ENCODE measurements at regions not wholly inside any gene's neighbourhood (a gene's known extent, or its start where the extent isn't known, plus 50 kb on each side); places are given as distances from the start of the nearest gene placed in this dataset.
"Not testable (repeated sequence)": the region's sequence is repeated elsewhere in the genome, so short reads cannot be mapped to it uniquely, and the experiment has no call there.

GRCh38 chr7:46079421-46079820 is 158.3 kb upstream of the IGFBP3 start:
- H3K27ac Mint-ChIP-seq, result no peak overlapping the region
- no peaks in the 10 kb centered on the region for H3K36me3 Mint-ChIP-seq
- H3K9me3 Mint-ChIP-seq, result no peaks in the 10 kb centered on the region
- H3K27me3 Mint-ChIP-seq, result no peaks in the 10 kb centered on the region
- no peak overlapping the region for H3K4me3 Mint-ChIP-seq
- H3K4me1 Mint-ChIP-seq, result no peaks in the 10 kb centered on the region
- no peak for DNase-seq

- no peak for DNase-seq
- no peaks in the 10 kb centered on the region for H3K27me3 Mint-ChIP-seq
- no peaks in the 10 kb centered on the region for H3K4me1 Mint-ChIP-seq
- no peak overlapping the region for H3K27ac Mint-ChIP-seq
- H3K9me3 Mint-ChIP-seq, result no peaks in the 10 kb centered on the region
- H3K4me3 Mint-ChIP-seq, result no peak overlapping the region
- peaks cover 2% of the 10 kb centered on the region for H3K36me3 Mint-ChIP-seq
Observed at GRCh38 chr7:46076527-46076926, 155.5 kb upstream of the IGFBP3 start.

DNA sequence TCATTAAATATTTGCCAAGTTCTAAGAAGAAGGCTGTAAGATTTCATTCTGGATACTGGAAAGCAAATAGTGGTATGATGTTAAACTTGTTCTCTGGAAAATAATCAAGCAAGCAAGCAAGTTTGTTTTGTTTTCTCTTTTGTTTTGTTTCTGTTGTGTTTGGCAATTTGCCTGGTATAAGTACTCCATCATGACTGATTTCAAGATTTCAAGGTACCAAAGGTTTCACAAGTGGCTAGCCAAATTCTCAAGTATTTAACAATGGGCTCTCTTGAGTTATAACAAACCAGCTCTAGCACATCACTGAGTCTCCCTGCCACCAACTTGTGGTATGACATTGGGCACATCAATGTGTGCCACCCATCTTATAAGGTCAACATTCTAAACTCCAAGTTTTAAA is 151.7 kb upstream of the IGFBP3 start:
- Mint-ChIP-seq H3K4me3 (no peak overlapping the region), H3K27ac (no peak overlapping the region), H3K9me3 (no peaks in the 10 kb centered on the region), H3K36me3 (peaks cover 2% of the 10 kb centered on the region), H3K27me3 (no peaks in the 10 kb centered on the region), H3K4me1 (no peaks in the 10 kb centered on the region)
- DNase-seq, result no peak

GRCh38 chr7:46071601-46072000 is 150.5 kb upstream of the IGFBP3 start:
- no peaks in the 10 kb centered on the region for H3K4me1 Mint-ChIP-seq
- no peaks in the 10 kb centered on the region for H3K27me3 Mint-ChIP-seq
- H3K4me3 Mint-ChIP-seq, result no peak overlapping the region
- no peak overlapping the region for H3K27ac Mint-ChIP-seq
- no peaks in the 10 kb centered on the region for H3K9me3 Mint-ChIP-seq
- no peak for DNase-seq
- H3K36me3 Mint-ChIP-seq, result peaks cover 2% of the 10 kb centered on the region

GRCh38 chr7:46071076-46071475 is 150.0 kb upstream of the IGFBP3 start:
- H3K9me3 Mint-ChIP-seq, result no peaks in the 10 kb centered on the region
- H3K27ac Mint-ChIP-seq, result no peak overlapping the region
- peaks cover 2% of the 10 kb centered on the region for H3K36me3 Mint-ChIP-seq
- no peak overlapping the region for H3K4me3 Mint-ChIP-seq
- no peak for DNase-seq
- H3K27me3 Mint-ChIP-seq, result no peaks in the 10 kb centered on the region
- H3K4me1 Mint-ChIP-seq, result no peaks in the 10 kb centered on the region

GRCh38 chr7:46068159-46068558 is 147.1 kb upstream of the IGFBP3 start:
- Mint-ChIP-seq H3K4me3 (no peak overlapping the region), H3K9me3 (no peaks in the 10 kb centered on the region), H3K27me3 (no peaks in the 10 kb centered on the region), H3K27ac (no peak overlapping the region), H3K36me3 (no peaks in the 10 kb centered on the region), H3K4me1 (no peaks in the 10 kb centered on the region)
- DNase-seq, result no peak

DNA sequence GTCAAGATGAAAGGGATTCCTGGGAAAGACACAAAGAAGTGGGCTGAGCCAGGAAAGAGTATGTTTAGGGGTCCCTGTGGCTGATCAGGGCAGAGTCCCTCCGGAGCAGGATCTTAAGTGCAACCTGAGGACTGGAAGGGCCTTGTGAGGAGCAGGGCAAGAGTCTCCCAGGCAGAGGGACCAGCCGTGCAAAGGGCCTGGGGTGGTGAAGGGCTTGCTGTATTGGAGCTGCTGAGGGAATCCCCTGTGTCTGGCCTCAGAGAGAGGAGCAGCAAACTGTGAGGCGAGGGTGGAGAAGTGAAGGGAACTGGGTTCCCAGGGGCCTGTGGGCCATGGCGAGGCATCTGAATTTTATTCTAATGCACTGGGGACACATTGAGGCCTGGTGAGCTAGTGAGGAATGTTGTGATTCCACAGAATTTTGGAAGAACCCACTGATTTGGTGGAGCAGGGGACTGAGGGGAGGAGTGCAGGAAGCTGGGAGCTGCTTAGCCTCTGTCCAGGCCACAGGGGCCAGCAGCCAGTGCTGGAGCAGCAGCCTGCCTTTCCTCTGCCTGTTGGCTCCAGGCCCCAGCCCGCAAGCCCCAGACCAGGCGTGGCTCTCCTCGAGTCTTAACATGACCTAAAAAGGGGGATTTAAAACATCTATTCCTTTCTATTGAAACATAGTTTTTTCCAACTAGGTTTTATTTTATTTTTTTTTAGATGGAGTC is 138.4 kb upstream of the IGFBP3 start:
- H3K4me1 Mint-ChIP-seq, result no peaks in the 10 kb centered on the region
- no peak for DNase-seq
- no peak overlapping the region for H3K4me3 Mint-ChIP-seq
- H3K9me3 Mint-ChIP-seq, result no peaks in the 10 kb centered on the region
- H3K36me3 Mint-ChIP-seq, result no peaks in the 10 kb centered on the region
- H3K27me3 Mint-ChIP-seq, result no peaks in the 10 kb centered on the region
- H3K27ac Mint-ChIP-seq, result no peak overlapping the region

GRCh38 chr7:46058086-46058823 is 137.2 kb upstream of the IGFBP3 start:
- H3K27me3 Mint-ChIP-seq, result no peaks in the 10 kb centered on the region
- H3K27ac Mint-ChIP-seq, result no peak overlapping the region
- no peaks in the 10 kb centered on the region for H3K9me3 Mint-ChIP-seq
- no peak for DNase-seq
- no peaks in the 10 kb centered on the region for H3K4me1 Mint-ChIP-seq
- no peak overlapping the region for H3K4me3 Mint-ChIP-seq
- H3K36me3 Mint-ChIP-seq, result no peaks in the 10 kb centered on the region

- DNase-seq, result no peak
- Mint-ChIP-seq H3K27ac (no peak overlapping the region), H3K4me3 (no peak overlapping the region), H3K9me3 (no peaks in the 10 kb centered on the region), H3K27me3 (no peaks in the 10 kb centered on the region), H3K4me1 (no peaks in the 10 kb centered on the region), H3K36me3 (no peaks in the 10 kb centered on the region)
Observed at GRCh38 chr7:46054915-46055314, 133.8 kb upstream of the IGFBP3 start.

GRCh38 chr7:46054272-46054671 is 133.2 kb upstream of the IGFBP3 start:
- H3K9me3 Mint-ChIP-seq, result no peaks in the 10 kb centered on the region
- no peak overlapping the region for H3K4me3 Mint-ChIP-seq
- H3K27me3 Mint-ChIP-seq, result no peaks in the 10 kb centered on the region
- H3K27ac Mint-ChIP-seq, result no peak overlapping the region
- H3K4me1 Mint-ChIP-seq, result no peaks in the 10 kb centered on the region
- H3K36me3 Mint-ChIP-seq, result no peaks in the 10 kb centered on the region
- DNase-seq, result no peak

DNA sequence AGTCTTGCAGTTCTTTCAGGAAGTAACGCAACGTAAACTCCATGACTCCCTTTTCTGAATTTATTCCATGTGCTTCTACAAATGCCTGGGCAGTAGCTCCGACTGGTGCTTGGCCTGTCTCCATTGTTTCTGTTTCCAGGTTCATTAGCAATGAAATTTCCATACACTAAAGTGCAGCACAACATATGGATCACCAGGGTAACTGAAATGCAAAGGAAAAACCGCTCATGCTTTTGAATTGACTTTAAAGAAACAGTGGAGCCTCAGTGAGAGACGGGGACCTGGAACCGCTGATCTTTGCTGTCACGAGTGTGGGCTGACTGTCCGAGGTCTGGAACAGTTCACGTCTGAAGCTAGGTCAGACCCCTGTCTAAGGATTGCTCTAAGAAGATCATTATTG is 126.5 kb upstream of the IGFBP3 start:
- H3K4me1 Mint-ChIP-seq, result no peaks in the 10 kb centered on the region
- H3K4me3 Mint-ChIP-seq, result no peak overlapping the region
- H3K27me3 Mint-ChIP-seq, result no peaks in the 10 kb centered on the region
- H3K36me3 Mint-ChIP-seq, result peaks cover 6% of the 10 kb centered on the region
- DNase-seq, result no peak
- no peak overlapping the region for H3K27ac Mint-ChIP-seq
- no peaks in the 10 kb centered on the region for H3K9me3 Mint-ChIP-seq

GRCh38 chr7:46043338-46043737 is 122.3 kb upstream of the IGFBP3 start:
- H3K4me1 Mint-ChIP-seq, H3K27ac Mint-ChIP-seq, H3K4me3 Mint-ChIP-seq, DNase-seq, H3K27me3 Mint-ChIP-seq, H3K9me3 Mint-ChIP-seq, H3K36me3 Mint-ChIP-seq: not testable (repeated sequence)

- not testable (repeated sequence) for H3K36me3 Mint-ChIP-seq, H3K4me3 Mint-ChIP-seq, H3K27me3 Mint-ChIP-seq, H3K4me1 Mint-ChIP-seq, DNase-seq, H3K9me3 Mint-ChIP-seq, H3K27ac Mint-ChIP-seq
Observed at GRCh38 chr7:46039813-46040212, 118.7 kb upstream of the IGFBP3 start.

DNA sequence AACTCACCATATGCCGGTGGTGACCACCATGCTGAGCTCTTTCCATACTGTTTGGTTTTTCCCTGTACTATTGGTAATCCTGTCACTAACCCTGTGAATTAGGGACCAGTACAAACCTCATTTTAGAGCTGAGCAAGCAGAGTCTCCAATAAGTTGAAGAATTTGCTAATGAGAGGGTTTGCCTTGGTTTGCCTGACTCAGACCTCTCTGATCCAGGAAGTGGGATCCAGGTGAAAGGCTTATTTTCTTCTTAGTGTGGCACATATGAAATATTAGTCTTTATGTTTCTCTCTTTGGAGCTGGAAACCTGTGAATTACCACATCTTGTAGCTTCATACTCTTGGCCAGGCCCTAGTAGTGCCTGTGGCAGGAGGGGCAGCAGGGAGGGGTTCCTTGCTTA is 114.1 kb upstream of the IGFBP3 start:
- Mint-ChIP-seq H3K27me3 (no peaks in the 10 kb centered on the region), H3K4me1 (no peaks in the 10 kb centered on the region), H3K9me3 (no peaks in the 10 kb centered on the region), H3K4me3 (no peak overlapping the region), H3K36me3 (no peaks in the 10 kb centered on the region), H3K27ac (no peak overlapping the region)
- no peak for DNase-seq

GRCh38 chr7:46034056-46034768 is 113.1 kb upstream of the IGFBP3 start:
- no peak for DNase-seq
- no peaks in the 10 kb centered on the region for H3K36me3 Mint-ChIP-seq
- no peaks in the 10 kb centered on the region for H3K9me3 Mint-ChIP-seq
- H3K27me3 Mint-ChIP-seq, result no peaks in the 10 kb centered on the region
- H3K27ac Mint-ChIP-seq, result no peak overlapping the region
- no peak overlapping the region for H3K4me3 Mint-ChIP-seq
- no peaks in the 10 kb centered on the region for H3K4me1 Mint-ChIP-seq

GRCh38 chr7:46033592-46033991 is 112.5 kb upstream of the IGFBP3 start:
- Mint-ChIP-seq H3K9me3 (no peaks in the 10 kb centered on the region), H3K27me3 (no peaks in the 10 kb centered on the region), H3K27ac (no peak overlapping the region), H3K4me3 (no peak overlapping the region), H3K4me1 (no peaks in the 10 kb centered on the region), H3K36me3 (no peaks in the 10 kb centered on the region)
- no peak for DNase-seq
